Activated CD4-positive, alpha-beta T cell treated with anti-CD3 and anti-CD28 coated beads for 1 hour (primary cell): ENCODE measurements at regions not wholly inside any gene's neighbourhood (a gene's known extent, or its start where the extent isn't known, plus 50 kb on each side); places are given as distances from the start of the nearest gene placed in this dataset.

ENCODE experiments used
- DNase-seq: peaks from one replicate; pipeline ENCODE4 v3.0.0-alpha.2; 2020

DNA sequence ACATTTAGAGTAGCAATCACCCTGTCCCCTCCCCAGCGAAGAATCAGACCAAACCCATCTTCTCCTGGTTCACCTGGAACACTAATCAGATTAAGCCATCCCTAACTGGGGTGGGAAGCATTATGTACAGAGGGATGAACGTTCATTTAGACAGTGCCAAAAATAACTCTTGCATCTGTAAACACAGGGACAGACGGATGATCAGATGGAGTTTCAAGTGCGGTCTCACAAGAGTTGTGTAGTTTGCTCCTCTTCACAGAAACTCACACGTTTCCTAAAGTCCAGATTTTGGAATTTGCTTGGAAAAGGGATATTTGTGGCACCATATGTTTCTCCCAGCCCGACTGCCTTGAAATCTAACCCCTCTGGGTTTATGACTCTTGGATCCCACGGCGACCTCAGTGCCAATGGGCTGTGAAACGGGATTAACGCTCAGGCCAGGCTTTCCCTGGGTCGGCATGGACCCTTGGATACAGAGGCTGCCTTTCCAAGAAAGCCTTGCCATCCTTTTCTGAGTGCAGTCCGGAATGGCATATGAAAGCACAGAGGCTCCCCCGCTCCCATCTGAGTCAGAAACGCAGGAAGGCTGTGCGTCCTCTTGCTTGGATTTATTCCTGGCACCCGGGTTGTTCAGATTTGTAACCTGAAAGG lies 293.2 kb upstream of the HABP2 start:
- no peak for DNase-seq

DNA sequence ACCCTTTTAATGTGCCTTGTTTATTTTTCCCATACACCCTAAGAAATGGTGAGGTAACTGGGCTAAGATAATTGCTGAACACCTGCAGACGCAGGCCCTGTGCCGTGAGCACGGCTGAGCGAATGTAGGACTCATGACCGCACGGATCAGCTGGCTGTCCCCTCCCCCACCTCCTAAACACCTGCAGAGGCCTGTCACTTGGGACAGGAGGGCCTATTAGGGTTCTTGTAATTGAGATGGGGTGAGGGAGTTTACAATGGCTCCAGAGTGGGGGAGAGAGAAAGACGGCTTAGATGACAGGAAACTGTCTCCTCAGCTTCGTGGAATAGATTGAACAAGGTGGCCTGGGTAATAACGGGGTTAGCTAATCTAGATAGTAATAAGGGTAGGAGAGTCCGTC lies 291.7 kb upstream of the HABP2 start:
- DNase-seq = no peak

DNA sequence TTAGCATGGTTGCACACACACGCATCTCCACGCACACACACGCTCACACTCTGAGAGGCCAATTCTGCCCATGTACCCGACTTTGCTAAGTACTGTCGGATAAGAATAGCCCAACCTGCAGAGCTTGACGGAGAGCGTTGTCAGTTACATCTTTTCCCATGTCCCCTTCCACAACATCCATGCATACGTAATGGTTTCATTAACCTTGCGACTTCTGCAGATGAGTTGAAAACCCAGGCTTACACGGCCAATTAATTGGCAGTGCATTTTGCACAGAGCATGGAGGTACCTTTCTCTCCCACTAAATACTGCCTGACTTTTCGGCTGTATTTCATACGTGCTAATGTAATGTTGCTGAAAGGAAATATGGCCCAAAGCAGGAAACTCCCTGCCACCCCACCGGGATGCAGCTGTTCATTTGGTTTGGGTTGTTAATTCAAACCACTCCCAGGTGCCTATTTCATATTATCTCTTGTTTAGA lies 291.2 kb upstream of the HABP2 start:
- DNase-seq = no peak

DNA sequence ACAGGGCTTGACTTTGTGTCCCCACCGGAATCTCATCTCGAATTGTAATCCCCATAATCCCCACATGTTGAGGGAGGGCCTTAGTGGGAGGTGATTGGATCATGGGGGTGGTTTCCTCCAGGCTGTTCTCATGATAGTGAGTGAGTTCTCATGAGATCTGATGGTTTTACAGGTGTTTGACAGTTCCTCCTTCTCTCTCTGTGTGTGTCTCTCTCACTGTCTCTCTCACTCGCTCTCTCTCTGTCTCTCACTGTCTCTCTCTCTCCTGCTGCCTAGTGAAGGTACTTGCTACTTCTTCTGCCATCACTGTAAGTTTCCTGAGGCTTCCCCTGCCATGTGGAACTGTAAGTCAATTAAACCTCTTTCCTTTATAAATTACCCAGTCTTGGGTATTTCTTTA lies 289.8 kb upstream of the HABP2 start:
- DNase-seq = no peak

DNA sequence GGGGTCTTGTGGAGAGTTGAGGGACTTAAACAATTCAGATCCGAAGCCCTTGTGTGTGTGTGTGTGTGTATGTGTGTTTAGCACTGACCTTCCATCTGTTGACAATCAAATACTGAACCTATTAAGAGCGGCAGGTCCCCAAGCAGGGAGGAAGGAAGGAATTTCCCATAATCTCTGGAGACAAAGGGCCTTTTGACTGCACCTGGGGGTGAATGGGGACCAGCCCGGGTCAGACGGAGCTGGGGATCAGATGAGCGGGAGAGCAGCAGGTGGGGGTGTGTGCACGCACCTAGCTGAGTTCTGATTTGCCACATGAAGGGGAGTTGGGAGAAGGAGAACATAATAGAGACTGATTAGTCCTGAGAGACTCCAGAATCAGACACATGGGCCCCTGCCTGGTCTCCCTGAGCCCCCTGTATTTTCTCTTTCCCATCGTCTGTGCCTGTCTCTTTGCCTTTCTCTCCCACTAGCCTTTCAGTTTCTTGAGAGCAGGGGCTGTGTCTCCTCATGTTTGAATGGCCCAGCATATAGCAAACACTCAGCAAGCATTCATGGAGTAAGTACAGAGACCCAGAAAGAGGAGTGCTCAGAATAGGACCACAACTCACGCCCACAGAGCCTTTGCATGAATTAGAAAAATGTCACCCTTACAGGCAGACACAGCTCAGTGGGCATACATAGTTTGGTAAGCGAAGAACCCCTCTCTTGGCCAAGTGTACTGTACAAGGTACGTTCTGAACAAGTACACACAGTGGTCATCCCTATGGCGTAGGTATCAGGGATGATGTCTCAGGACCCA lies 288.3 kb upstream of the HABP2 start:
- DNase-seq = no peak

DNA sequence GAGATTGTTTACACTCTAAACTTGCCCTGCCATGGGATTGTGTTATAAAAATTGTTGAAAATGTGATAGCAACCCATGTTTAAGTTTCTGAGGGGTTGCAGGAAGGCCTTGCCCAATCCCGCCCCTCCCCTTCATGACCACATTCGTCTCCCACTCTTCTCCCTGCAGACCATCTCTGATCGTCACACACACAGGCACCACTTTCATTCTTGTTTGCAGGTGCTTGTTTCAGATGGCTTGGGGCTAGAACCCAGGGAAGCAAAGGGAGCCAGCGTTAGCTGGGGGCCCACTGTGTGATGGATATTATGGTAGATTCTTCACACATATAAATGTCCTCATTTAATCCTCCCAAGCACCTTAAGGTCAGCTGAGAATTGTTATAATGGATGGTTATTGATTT lies 286.7 kb upstream of the HABP2 start:
- no peak for DNase-seq

DNA sequence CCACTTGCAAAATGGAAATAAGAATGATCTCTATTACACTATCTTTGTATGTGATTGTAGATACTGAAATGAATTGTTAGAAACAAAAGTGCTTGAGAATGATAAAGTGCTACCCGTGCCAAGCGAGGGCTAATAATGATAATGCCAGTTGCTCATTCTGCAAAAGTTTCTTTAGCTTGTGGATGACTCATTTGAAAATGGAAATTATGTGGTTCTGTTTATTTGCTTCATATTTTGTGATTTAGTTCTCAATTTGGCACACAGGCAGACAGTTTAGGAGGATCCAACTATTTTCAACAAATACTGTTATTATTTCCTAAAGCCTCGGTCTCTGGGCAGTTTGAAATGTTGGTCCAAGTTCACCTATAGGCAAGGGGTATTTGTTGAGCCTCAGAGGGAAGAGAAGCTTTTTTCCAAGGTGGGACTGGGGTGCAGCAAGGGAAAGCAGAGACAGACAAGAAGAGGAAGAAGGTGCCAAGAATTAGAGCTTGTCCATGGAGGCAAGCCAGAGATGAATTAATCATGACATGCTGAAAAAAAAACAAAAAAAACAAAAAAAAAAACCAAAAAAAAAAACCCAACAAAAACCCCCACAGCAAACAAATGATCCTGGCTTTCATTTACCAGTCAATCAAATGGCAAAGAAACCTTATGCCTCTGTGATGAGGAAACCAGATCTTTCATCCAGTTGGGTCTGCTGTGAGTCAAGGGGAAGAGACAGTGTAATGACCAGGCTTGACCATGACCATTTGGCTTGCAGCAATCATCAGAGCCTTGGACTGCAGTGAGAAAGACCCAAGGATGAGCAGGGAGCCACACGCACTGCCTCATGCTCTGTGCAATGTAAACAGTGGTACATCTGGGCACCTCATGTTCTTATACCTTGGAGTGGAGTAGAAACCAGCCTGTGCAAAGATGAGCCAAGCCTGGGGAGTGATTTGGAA lies 285.0 kb upstream of the HABP2 start:
- no peak for DNase-seq

DNA sequence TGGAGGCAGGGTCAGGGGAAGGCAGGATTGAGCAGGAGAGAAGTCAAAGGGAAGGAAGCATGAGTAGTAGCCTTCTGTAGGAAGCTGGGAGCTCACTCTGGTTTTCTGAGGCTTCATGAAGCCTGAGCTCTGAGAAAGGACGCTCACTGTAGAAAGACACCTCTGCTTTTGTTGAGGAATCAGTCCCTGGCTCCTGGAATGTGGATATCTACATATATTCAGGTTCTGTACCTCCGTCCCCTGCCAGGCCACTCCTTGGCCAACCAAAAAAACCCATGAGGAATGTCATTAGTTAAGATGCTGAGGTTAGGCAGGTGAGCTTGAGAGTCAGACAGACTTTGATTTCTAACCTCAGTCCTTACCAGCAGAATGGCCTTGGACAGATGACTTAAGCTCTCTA lies 283.5 kb upstream of the HABP2 start:
- DNase-seq = no peak

DNA sequence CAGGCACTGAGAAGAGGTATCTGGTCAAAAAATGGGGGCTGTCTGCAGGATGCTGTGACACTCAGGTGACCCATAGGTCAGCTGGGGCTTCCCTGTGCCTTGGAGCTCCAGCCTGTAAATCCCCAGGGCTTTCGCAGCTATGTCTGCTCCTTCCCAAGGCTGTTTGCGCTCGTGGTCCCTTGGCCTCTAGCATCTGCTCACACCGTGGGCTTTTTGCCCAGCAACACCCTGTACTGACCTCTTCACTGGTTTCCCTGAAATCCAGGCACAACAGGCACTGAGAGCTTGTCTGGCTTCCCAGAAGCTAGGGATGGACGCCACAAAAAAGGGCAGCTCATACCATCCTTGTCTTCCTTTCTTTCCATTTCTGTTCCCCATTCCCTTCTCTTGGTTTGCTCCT lies 280.3 kb upstream of the HABP2 start:
- DNase-seq = no peak

DNA sequence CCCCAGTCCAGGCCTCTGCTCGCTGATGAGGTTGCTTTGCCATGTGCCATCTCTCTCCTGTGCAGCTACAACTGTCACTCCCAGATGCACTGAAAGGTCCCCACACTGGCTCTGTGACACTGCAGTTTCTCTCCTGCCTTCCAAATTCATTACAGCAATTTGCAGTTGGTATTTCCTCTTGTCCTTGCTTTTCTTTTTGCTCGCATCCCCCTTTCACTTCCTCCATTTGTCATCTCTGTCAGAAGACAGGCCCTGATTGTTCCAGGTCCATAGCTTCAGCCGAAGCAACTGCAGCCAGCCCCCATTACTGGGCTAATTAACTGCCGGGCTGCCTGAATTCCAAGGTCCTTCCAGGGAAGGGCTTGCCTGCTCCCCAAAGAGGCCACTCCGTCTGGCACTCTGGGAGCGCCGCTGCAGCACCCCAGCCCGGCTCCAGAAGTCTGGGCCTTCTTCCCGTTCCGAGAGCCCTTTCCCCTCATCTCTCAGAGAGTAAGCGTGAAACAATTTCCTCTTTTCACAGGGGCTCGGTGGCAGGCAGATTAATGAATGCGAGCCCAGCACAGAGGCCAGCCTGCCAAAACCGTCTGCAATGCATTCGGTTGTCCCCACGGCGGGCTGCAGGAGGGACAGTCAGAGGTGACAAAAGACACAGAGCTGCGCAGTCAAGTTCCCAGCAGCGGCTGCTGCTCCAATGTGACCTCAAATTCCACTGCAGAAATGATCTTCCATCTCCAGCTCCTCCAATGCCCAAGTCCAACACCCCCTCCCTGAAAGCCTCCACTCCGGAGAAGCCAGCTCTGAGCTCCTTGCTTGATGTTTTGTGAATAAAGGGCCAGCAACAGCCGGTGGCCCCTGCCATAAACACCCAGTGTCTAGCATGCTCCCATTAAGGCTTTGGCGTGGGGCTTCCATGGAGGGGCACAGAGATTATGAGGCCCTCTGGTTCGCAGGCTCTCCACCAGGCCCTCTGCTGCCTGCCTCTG lies 279.4 kb upstream of the HABP2 start:
- no peak for DNase-seq

DNA sequence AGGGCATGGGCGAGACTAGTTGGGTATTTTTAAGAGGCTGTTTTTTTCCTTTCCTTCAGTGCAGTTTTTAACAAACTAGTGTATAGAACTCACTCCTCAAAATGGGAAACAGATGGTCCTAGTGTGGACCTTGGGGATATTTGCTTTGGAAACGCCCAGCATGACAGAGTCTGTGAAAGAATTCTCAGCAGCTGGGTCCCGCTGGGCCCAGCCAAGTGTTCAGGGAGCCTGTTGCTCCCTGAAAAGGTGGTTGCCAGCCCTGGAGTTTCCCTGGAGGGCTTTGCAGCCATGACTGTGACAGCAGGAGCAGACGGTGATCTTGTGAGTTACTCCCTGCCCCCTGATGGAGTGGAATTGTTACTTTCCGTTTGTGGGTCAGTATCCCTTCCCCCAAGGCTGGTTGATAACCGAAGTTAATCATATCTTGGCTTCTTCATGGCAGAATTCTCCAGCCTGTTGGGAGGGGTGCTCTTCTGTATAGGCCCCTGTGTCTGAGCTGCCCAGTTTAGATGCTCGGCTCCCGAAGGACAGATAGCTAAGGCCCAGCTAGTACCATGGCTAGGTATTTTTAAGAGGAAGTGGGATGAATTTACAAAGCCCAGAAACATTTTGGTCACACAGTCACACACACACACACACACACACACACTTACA lies 278.6 kb upstream of the HABP2 start:
- no peak for DNase-seq

DNA sequence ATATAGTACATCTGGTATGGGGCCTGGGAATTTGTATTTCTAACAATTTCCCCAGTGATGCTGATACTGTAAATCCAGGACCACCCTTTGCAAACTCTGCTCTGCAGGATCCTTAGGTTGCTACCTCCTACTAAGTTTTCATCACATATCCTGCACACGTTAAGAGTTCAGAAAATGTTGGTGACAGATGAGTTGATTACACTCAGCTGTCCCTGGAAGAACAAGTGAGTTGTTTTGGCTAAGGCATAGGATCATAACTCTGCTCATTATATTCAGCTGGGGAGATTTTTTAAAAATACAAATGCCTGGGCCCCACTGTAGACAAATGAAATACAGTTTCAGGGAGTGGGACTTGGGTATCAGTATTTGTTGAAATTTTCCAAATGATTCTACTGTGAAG lies 274.6 kb upstream of the HABP2 start:
- DNase-seq = no peak

DNA sequence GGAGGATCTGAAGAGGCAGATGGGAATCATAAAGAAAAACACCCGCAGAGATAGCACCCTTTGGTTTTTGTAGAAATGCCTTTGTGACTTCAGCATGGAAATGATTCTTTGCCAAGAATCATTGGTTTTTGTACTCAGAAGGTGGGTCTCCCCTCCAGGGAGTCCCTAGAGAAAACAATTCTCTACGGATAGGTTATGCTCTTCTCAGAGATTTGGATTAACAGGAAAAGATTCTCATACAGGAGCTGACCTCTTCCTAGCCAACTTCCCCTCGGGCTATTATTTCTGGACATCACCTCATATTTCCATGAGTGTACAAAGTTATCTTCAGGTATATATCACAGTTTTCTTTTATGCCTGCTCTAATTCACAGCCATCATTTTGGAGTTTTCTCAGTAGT lies 274.2 kb upstream of the HABP2 start:
- DNase-seq = no peak

DNA sequence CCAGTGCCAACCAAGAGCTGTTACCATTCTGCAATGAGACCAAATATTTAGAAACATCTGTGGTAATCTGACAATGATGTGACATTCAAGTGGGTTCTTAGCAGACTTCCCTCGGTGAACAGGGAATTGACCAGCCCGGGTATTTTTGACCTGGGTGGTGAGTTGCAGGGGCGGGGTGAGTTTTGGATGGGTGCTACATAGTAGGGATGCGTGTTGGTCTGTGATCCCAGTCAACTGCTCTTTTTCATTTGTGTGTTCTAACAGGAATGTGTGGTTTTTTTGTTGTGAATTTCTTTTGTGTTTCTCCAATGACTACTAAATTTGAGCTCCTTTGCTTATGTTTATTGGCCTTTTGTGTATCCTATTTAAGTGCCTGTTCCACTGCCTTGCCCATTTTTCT lies 273.6 kb upstream of the HABP2 start:
- no peak for DNase-seq

DNA sequence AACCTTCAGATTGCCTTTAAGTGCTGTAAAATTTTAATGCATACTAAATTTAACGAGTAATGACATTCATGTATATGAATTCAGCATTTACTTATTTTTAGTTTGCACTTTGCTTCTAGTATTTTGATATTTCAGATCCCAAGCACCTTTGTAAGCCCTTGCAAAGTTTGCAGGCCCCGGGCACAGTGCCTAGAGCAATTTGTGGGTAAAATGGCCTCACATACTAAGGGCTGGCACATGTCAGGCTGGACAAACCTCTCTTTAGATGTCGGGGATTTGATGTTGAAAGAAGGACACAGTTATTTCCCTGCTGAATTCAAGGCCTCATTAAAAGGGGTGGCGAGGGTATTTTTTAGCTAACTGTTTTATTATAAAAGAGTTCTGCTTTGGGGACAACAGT lies 270.3 kb upstream of the HABP2 start:
- DNase-seq = no peak

DNA sequence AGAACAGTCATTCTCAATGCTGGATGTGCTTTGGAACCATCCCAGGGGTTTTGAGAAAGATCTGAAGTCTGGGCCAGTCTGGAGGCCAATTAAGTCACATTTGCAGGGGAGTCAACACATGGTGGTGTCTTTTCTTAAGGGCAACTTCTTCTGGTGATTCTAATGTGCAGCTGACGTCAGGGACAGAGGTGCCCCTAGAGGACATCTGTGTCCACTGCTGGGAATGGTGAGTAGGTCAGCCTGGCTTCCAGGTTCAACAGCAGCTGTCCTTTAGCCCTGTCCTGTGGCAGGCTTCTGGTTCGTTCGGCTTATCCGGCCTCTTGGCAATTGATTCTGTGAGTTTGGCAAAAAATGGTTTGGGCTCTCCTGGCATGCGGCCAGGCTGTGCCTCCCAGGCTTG lies 269.7 kb upstream of the HABP2 start:
- no peak for DNase-seq

DNA sequence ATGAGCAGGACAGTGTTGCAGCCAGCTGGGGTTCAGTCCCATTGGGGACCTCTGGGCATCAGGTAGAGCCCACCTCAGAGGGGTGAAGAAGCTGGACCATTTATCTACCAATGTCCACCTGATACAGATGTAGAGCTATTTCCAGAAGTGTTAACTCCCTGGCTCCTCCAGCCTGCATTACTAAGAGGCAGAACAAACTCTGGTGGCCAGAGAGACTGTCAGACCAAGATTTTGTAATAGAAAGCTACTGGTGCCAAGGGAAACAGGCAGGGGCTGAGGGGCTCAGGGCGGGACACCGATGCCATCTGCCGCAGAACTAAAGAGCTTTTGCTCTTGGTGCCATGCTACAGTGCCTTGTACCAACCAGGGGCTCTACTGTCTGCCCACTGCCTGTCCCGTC lies 268.2 kb upstream of the HABP2 start:
- DNase-seq = no peak

DNA sequence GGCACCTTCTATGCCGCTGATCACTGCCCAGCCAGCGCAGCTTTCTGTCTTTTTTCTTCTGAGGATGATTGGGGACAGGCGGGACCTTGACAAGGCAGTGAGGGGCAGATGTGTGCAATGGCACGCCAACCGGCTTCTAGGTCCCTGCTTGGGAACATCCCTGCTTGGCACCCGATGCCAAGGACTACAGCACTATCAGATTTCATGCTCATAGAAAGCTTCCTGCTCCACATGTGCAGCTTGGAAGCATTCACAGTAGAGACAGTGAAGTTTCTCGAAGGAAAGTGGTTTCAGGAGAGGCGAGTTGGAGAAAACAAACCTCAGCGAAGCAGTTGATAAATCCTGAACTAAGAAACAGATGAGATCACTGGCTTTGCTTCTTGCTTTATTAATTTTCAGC lies 267.5 kb upstream of the HABP2 start:
- DNase-seq = no peak

DNA sequence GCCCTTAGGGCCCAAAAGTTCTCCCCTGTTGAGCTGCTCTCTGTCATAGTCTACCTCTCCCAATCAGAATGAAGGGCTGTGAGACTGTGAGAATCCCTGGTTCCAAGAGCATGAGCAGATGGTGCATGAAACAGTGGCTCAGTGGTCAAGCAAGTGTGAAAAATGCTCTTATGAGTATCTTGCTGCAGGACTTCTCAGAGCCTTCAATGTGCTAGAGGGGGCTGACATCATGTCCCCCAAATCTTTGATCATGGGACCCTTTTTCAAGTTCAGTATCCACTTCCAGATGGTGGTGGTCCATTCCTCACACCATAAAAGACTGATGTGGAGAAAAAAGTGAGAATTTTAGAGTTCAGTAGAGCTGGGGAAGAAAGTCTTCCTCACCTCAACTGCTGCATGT lies 265.3 kb upstream of the HABP2 start:
- no peak for DNase-seq

DNA sequence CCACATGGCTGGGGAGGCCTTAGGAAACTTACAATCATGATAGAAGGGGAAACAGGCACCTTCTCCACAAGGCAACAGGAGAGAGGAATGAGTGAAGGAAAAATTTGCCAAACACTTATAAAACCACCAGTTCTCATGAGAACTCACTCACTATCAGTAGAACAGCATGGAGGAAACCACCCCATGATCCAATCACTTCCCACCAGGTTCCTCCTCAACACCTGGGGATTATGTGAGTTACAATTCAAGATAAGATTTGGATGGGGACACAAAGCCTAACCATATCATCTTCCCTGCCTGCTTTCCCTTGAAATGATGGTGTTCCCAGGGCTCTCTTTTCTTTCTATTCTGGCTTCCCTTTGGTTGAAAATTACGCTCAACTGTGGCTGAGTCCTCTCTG lies 262.7 kb upstream of the HABP2 start:
- DNase-seq = no peak

DNA sequence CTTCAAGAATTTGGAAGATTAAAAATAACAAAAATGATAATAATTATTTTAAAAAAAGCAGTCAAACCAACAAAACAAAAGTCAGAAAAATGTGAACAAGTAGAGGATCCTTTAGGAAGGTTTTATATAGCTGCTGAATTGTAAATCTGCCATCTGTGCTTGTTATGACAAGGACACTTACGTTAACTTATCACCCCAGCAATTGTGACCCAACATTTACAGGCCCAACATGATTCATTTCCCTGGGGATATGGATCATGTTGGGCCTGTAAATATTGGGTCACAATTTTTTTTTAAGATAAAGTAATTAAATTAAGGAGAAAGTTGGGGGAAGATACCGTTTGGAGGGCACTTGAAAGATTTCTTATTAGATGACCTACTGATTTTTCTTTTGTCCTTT lies 261.4 kb upstream of the HABP2 start:
- no peak for DNase-seq

DNA sequence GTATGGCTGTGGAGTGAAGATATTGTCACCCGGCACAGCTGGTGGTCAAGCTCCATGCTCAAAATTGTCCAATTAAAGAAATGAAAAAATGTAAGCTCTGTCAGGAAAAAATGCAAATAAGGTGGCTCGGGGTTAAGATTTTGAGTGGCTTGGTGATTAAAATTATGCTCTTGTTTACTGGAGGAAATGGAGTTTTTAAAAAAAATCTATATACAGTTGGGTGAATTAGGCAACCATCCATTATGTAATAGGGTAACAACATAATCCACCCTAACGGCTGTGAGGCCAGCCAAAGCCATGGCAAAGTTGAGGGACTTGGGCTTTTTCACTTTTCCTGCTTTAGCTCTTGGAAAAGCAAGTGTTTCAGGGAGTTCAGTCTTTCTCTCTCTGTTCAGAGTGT lies 260.8 kb upstream of the HABP2 start:
- DNase-seq = no peak
